OCI-LY1 (cell line): ENCODE measurements at regions not wholly inside any gene's neighbourhood (a gene's known extent, or its start where the extent isn't known, plus 50 kb on each side); places are given as distances from the start of the nearest gene placed in this dataset.

Experiments used
- H2AFZ ChIP-seq: fragments of 200-600 bp; sonication (generic), shearing (Covaris generic); 2 replicates; pipeline ENCODE4 v1.6.0; 2014; ENCODE audit warnings: antibody characterized with exemption, mild to moderate bottlenecking, low read length
- H3F3A ChIP-seq: fragments of 200-600 bp; sonication (generic), shearing (Covaris generic); 2 replicates; pipeline ENCODE4 v1.6.0; 2014; ENCODE audit warnings: mild to moderate bottlenecking, antibody characterized with exemption, low read length, moderate library complexity; ENCODE audit not compliant: insufficient read depth
- H3K27ac ChIP-seq: fragments of 200-600 bp; sonication (generic); 2 replicates; pipeline ENCODE4 v1.5.1; 2014; ENCODE audit warnings: low read length, mixed run types, mild to moderate bottlenecking, low read depth; ENCODE audit not compliant: poor library complexity, severe bottlenecking
- H3K27me3 ChIP-seq: fragments of 200-600 bp; sonication (generic); 2 replicates; pipeline ENCODE4 v1.6.0; 2014; ENCODE audit warnings: antibody characterized with exemption, mild to moderate bottlenecking, low read length, moderate library complexity; ENCODE audit not compliant: insufficient read depth
- H3K36me3 ChIP-seq: fragments of 200-600 bp; sonication (generic); 2 replicates; pipeline ENCODE4 v1.6.1; 2014; ENCODE audit warnings: mild to moderate bottlenecking, antibody characterized with exemption, low read length, moderate library complexity, mixed read lengths; ENCODE audit not compliant: insufficient read depth
- H3K4me1 ChIP-seq: fragments of 200-600 bp; sonication (generic); 2 replicates; pipeline ENCODE4 v1.5.1; 2014; ENCODE audit warnings: mild to moderate bottlenecking, low read length, moderate library complexity; ENCODE audit not compliant: insufficient read depth, severe bottlenecking
- H3K4me2 ChIP-seq: fragments of 200-600 bp; sonication (generic), shearing (Covaris generic); 2 replicates; pipeline ENCODE4 v1.6.1; 2014; ENCODE audit warnings: low read length
- H3K4me3 ChIP-seq: fragments of 200-600 bp; sonication (generic); 2 replicates; pipeline ENCODE4 v1.5.1; 2014; ENCODE audit warnings: low read length, low read depth, mild to moderate bottlenecking, mixed read lengths; ENCODE audit not compliant: poor library complexity, severe bottlenecking
- H3K79me2 ChIP-seq: fragments of 200-600 bp; shearing (Covaris generic); 2 replicates; pipeline ENCODE4 v1.6.1; 2016; ENCODE audit warnings: mixed run types, low read length, mixed read lengths; ENCODE audit not compliant: insufficient read depth
- H3K9ac ChIP-seq: fragments of 200-600 bp; sonication (generic), shearing (Covaris generic); 2 replicates; pipeline ENCODE4 v1.6.1; 2014; ENCODE audit warnings: mild to moderate bottlenecking, low read length, mixed read lengths
- H3K9me2 ChIP-seq: fragments of 200-600 bp; sonication (generic), shearing (Covaris generic); 2 replicates; pipeline ENCODE4 v1.6.1; 2014; ENCODE audit warnings: low read depth, mild to moderate bottlenecking, low read length, mixed read lengths
- H3K9me3 ChIP-seq: fragments of 200-600 bp; shearing (Covaris generic); 2 replicates; pipeline ENCODE4 v1.6.1; 2014; ENCODE audit warnings: low read length, mixed read lengths
- H4K20me1 ChIP-seq: fragments of 200-600 bp; sonication (generic), shearing (Covaris generic); 2 replicates; pipeline ENCODE4 v1.6.0; 2016; ENCODE audit warnings: mild to moderate bottlenecking, low read length; ENCODE audit not compliant: insufficient read depth
- CTCF ChIP-seq: fragments of 200-600 bp; sonication (generic), shearing (Covaris generic); IDR thresholded peaks from 2 replicates; pipeline ENCODE4 v1.5.1; 2017; ENCODE audit warnings: mild to moderate bottlenecking, antibody characterized with exemption, low read length, moderate library complexity, mixed read lengths
- EZH2 ChIP-seq: fragments of 200-600 bp; sonication (generic), shearing (Covaris generic); IDR thresholded peaks from 2 replicates; pipeline ENCODE4 v1.8.0; 2017; ENCODE audit warnings: borderline replicate concordance, mixed run types, mild to moderate bottlenecking, antibody characterized with exemption, low read length, moderate library complexity, mixed read lengths

GRCh38 chr17:31788571-31788946 lies 70.5 kb downstream of the COPRS start:
- TF ChIP-seq CTCF (no peak), EZH2 (no peak)
- Histone ChIP-seq H2AFZ (no peak overlapping the region), H4K20me1 (no peaks in the 10 kb centered on the region), H3K4me2 (no peak overlapping the region), H3K27ac (no peak overlapping the region), H3K9me2 (no peaks in the 10 kb centered on the region), H3K36me3 (no peaks in the 10 kb centered on the region), H3K27me3 (no peaks in the 10 kb centered on the region), H3K79me2 (no peaks in the 10 kb centered on the region), H3K9ac (no peak overlapping the region), H3K9me3 (no peaks in the 10 kb centered on the region), H3F3A (no peaks in the 10 kb centered on the region), H3K4me1 (no peaks in the 10 kb centered on the region), H3K4me3 (no peak overlapping the region)

DNA sequence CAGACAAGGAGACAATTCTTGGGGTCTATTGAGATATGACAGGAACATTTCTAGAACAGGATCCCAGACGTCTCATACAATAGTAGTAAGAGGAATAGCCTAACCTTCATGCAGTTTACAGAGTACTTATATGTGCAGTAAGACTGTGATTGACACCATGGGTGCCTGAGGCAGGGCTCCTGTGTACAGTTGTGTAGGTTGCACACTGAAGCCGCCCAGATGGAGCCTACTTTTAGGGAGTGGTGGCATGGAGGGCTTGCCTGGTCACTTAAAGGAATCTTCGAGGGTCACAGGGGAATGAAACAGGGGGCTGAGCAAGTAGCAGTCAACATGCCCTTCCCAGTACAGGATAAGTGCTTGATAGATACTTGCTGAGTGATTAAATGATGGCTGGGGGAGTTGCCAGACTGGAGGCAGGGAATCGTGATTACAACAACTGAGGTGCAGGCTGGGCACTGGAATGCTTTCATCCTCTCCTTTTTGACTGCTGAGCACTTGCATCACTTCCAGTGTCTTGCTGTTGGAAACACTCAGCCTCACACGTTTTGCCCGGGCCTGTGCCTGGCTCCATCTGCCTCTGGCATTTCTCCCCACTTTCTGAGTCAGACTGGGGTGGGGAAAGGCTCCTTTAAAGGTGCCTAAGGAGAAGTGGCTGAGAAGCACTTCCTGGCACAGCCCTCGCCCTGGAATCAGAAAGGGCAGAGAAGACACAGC lies 71.0 kb downstream of the COPRS start:
- H3K36me3 ChIP-seq, result no peaks in the 10 kb centered on the region
- H3K79me2 ChIP-seq, result no peaks in the 10 kb centered on the region
- H3K27ac ChIP-seq, result no peak overlapping the region
- no peaks in the 10 kb centered on the region for H3K9me3 ChIP-seq
- H3F3A ChIP-seq, result no peaks in the 10 kb centered on the region
- no peaks in the 10 kb centered on the region for H3K27me3 ChIP-seq
- no peaks in the 10 kb centered on the region for H3K4me1 ChIP-seq
- H4K20me1 ChIP-seq, result no peaks in the 10 kb centered on the region
- TF ChIP-seq EZH2, result no peak
- TF ChIP-seq CTCF, result no peak
- H3K4me3 ChIP-seq, result no peak overlapping the region
- no peaks in the 10 kb centered on the region for H3K9me2 ChIP-seq
- H3K4me2 ChIP-seq, result no peak overlapping the region
- no peak overlapping the region for H2AFZ ChIP-seq
- no peak overlapping the region for H3K9ac ChIP-seq

DNA sequence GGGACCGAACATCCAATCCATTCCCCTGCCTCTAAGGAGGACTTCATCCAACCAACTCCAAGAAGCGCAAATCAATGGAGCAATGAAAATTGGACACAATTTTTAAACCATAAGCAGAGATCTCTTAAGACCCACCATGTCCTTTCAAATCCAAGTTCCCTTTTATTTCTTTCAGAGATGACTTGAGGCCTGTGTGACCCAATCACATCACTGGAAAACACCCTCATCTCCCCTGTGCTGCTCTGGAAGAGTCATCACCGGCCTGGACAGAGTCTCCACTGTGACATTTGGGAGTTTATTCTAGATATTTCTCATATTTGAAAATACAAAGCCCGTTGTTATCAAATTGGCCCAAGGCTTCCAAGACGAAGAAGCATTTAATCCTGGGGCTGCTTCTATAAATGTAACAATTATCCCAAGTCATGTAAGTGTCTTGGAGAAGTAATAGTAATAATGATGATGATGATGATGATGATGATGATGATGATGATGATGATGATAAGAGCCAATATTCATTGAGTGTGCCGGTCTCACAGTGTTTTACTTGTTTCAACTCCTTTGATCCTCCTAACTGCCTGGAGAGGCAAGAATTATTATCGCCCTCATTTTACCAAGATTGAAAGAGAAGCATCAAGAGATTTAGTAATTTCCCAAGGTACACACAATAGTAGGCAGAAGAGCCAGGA lies 72.1 kb downstream of the COPRS start:
- H3K27ac ChIP-seq, result no peak overlapping the region
- H3K4me2 ChIP-seq, result no peak overlapping the region
- no peaks in the 10 kb centered on the region for H3K9me2 ChIP-seq
- H3K4me1 ChIP-seq, result no peaks in the 10 kb centered on the region
- no peaks in the 10 kb centered on the region for H4K20me1 ChIP-seq
- no peaks in the 10 kb centered on the region for H3K27me3 ChIP-seq
- H3K9me3 ChIP-seq, result no peaks in the 10 kb centered on the region
- no peaks in the 10 kb centered on the region for H3F3A ChIP-seq
- no peak overlapping the region for H3K9ac ChIP-seq
- no peak overlapping the region for H3K4me3 ChIP-seq
- no peaks in the 10 kb centered on the region for H3K79me2 ChIP-seq
- no peak overlapping the region for H2AFZ ChIP-seq
- TF ChIP-seq EZH2 (no peak), CTCF (no peak)
- no peaks in the 10 kb centered on the region for H3K36me3 ChIP-seq
